AG04449 (cell line): ENCODE measurements at regions not wholly inside any gene's neighbourhood (a gene's known extent, or its start where the extent isn't known, plus 50 kb on each side); places are given as distances from the start of the nearest gene placed in this dataset.

Experiments
- CTCF ChIA-PET: fragments of 350-600 bp; formaldehyde crosslinking; extraction: SDS; loops from one replicate; lab custom pipeline; 2021; ENCODE audit warnings: antibody characterized with exemption; lab: Yijun Ruan, JAX
- POLR2A ChIA-PET: fragments of 400-600, 350-600 bp; formaldehyde crosslinking; extraction: SDS; loops from one replicate; lab custom pipeline; 2020; ENCODE audit warnings: antibody characterized with exemption, inconsistent platforms; lab: Yijun Ruan, JAX
- DNase-seq: peaks from one replicate; pipeline ENCODE4 v3.0.0-alpha.2; 2010; ENCODE audit warnings: low read depth, low spot score
- H3K4me3 ChIP-seq: 2 replicates; pipeline ENCODE4 v1.5.1; 2011; ENCODE audit warnings: low read depth, mild to moderate bottlenecking, control low read depth, low read length
- TF ChIP-seq, protein P1 (sequence below): IDR thresholded peaks from one replicate; pipeline ENCODE4 v1.5.1; 2011; ENCODE audit warnings: mild to moderate bottlenecking, moderate library complexity, low read length, control low read depth, inconsistent platforms; ENCODE audit not compliant: insufficient read depth; ENCODE audit errors: missing control alignments

GRCh38 chr2:62596061-62596921 lies 90.3 kb upstream of the TMEM17 start:
- peak; percentile 89 for DNase-seq
- POLR2A ChIA-PET, result interaction anchor here (0.6 to 1.9 kb wide), 7 partner anchors 18 to 398 kb away, joined by 3 to 7 read pairs (median 4); partner anchors contain the start of genes EHBP1 and TMEM17
- CTCF ChIA-PET, result interaction anchor here (1.2 to 2.4 kb wide), 2 partner anchors 59 to 139 kb away, joined by 3 to 14 read pairs; no protein-coding TSS in a partner anchor

GRCh38 chr2:62595474-62595873 lies 89.5 kb upstream of the TMEM17 start:
- POLR2A ChIA-PET, result interaction anchor here (0.6 to 1.9 kb wide), 6 partner anchors 17 to 399 kb away, joined by 3 to 7 read pairs (median 4); partner anchors contain the start of genes EHBP1 and TMEM17

More at GRCh38 chr2:62596061-62596921, 90.3 kb upstream of the TMEM17 start:
- no peak overlapping the region for H3K4me3 ChIP-seq
- TF ChIP-seq, protein P1, sequence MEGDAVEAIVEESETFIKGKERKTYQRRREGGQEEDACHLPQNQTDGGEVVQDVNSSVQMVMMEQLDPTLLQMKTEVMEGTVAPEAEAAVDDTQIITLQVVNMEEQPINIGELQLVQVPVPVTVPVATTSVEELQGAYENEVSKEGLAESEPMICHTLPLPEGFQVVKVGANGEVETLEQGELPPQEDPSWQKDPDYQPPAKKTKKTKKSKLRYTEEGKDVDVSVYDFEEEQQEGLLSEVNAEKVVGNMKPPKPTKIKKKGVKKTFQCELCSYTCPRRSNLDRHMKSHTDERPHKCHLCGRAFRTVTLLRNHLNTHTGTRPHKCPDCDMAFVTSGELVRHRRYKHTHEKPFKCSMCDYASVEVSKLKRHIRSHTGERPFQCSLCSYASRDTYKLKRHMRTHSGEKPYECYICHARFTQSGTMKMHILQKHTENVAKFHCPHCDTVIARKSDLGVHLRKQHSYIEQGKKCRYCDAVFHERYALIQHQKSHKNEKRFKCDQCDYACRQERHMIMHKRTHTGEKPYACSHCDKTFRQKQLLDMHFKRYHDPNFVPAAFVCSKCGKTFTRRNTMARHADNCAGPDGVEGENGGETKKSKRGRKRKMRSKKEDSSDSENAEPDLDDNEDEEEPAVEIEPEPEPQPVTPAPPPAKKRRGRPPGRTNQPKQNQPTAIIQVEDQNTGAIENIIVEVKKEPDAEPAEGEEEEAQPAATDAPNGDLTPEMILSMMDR, result no peak

GRCh38 chr2:62593825-62594224 lies 87.8 kb upstream of the TMEM17 start:
- ChIA-PET CTCF (no interaction called here), POLR2A (no interaction called here)
- DNase-seq, result no peak

More at GRCh38 chr2:62595474-62595873, 89.5 kb upstream of the TMEM17 start:
- CTCF ChIA-PET, result interaction anchor here (0.9 to 2.4 kb wide), 3 partner anchors 60 to 138 kb away, joined by 3 to 14 read pairs (median 3); no protein-coding TSS in a partner anchor
- DNase-seq, result no peak
- TF ChIP-seq, protein P1, result no peak
- no peak overlapping the region for H3K4me3 ChIP-seq

GRCh38 chr2:62591491-62591890 lies 85.5 kb upstream of the TMEM17 start:
- no peak overlapping the region for H3K4me3 ChIP-seq
- ChIA-PET CTCF (no interaction called here), POLR2A (no interaction called here)
- no peak for DNase-seq
- TF ChIP-seq, protein P1, result no peak

More at GRCh38 chr2:62593825-62594224, 87.8 kb upstream of the TMEM17 start:
- TF ChIP-seq, protein P1, result no peak
- H3K4me3 ChIP-seq, result no peak overlapping the region

DNA sequence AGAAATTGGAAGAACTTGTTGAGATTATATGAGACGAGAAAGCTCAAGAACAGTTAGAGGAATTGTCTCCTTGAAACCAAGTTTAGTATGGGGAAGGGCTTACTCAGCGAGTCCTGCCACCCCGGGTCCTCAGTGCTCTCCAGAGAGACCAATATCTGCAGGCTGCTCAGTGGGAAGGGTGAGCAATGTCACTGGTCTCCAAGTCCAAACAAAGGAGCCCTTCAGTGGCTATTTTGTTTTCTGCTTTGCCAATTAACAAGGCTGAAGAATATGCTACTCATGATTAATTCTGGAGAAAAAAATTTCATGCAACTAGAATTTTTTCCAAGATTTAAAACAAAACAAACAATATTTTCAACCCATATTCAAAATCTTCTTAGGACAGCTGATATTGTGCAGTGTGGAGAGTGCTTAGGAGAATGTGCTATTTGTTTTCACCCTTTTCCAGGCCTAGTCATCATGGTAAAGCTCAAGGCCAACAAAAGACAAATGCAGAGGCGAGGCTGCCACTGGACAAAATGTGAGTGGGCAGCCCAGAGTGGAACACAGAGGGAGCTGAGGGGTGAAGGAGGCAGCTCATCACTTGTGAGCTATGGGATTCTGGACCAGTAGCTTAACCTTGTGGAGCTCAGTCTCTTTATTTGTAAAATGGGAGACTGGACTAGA lies 83.8 kb upstream of the TMEM17 start:
- CTCF ChIA-PET, result interaction anchor here (1.0 kb wide), 1 partner anchor 188 kb away, joined by 3 read pairs; no protein-coding TSS in a partner anchor
- DNase-seq, result no peak
- POLR2A ChIA-PET, result interaction anchor here (0.8 kb wide), 1 partner anchor 23 kb away, joined by 3 read pairs; no protein-coding TSS in a partner anchor
- no peak overlapping the region for H3K4me3 ChIP-seq
- TF ChIP-seq, protein P1, result no peak

DNA sequence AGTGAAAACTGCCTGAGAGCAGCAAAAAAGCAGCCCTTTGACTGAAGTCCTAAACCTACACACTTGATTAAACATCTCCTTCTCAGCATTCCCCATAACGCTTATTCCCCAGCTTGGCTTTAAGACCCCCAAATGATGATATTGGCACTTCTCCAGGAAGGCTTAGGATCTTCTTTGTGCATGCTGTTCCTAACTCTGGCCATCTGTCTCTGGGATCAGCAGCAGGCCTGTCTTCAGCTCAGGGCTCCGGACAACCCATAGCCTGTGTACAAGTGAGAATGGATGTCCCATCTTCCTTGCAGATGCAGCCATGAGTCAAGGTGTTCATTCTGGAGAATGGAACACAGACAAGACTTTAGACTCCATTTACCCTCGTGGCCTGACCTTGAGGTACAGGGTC lies 81.6 kb upstream of the TMEM17 start:
- H3K4me3 ChIP-seq, result no peak overlapping the region
- ChIA-PET CTCF (interaction anchor here (1.6 to 1.7 kb wide), 2 partner anchors 130 to 131 kb away, joined by 5 to 6 read pairs; no protein-coding TSS in a partner anchor), POLR2A (interaction anchor here (0.9 kb wide), 1 partner anchor 10 kb away, joined by 3 read pairs; no protein-coding TSS in a partner anchor)
- DNase-seq, result no peak
- TF ChIP-seq, protein P1, result no peak
